Progenitor cell of endocrine pancreas (in vitro differentiated cells): ENCODE measurements at regions not wholly inside any gene's neighbourhood (a gene's known extent, or its start where the extent isn't known, plus 50 kb on each side); places are given as distances from the start of the nearest gene placed in this dataset.

Experiments used
- DNase-seq: peaks from one replicate; pipeline ENCODE4 v3.0.0; 2021; ENCODE audit warnings: low spot score; ENCODE audit not compliant: unreplicated experiment
- H3K27ac Mint-ChIP-seq: 2 replicates; pipeline ENCODE4 v1.8.0; 2021; ENCODE audit warnings: mild to moderate bottlenecking, moderate library complexity, mixed read lengths
- H3K27me3 Mint-ChIP-seq: 2 replicates; pipeline ENCODE4 v1.8.0; 2021; ENCODE audit warnings: mixed read lengths
- H3K36me3 Mint-ChIP-seq: 2 replicates; pipeline ENCODE4 v1.8.0; 2022; ENCODE audit warnings: mixed read lengths; ENCODE audit not compliant: insufficient read depth
- H3K4me1 Mint-ChIP-seq: 2 replicates; pipeline ENCODE4 v1.8.0; 2021; ENCODE audit warnings: low read depth, mixed read lengths
- H3K4me3 Mint-ChIP-seq: 2 replicates; pipeline ENCODE4 v1.8.0; 2021; ENCODE audit warnings: low read depth, mild to moderate bottlenecking, moderate library complexity, mixed read lengths
- H3K9me3 Mint-ChIP-seq: 2 replicates; pipeline ENCODE4 v1.8.0; 2021; ENCODE audit warnings: low read depth, mixed read lengths
- CTCF ChIP-seq: fragments of 200-600 bp; sonication (generic); IDR thresholded peaks from one replicate; pipeline ENCODE4 v1.5.0; 2021; ENCODE audit warnings: antibody characterized with exemption, mild to moderate bottlenecking; ENCODE audit not compliant: unreplicated experiment

- Mint-ChIP-seq H3K36me3 (no peaks in the 10 kb centered on the region), H3K27me3 (peaks cover 14% of the 10 kb centered on the region), H3K9me3 (peaks cover 5% of the 10 kb centered on the region), H3K4me3 (no peak overlapping the region), H3K27ac (no peak overlapping the region), H3K4me1 (no peaks in the 10 kb centered on the region)
- TF ChIP-seq CTCF: no peak
- DNase-seq: no peak
Measured at GRCh38 chr17:13086142-13086769, 68.4 kb upstream of the ELAC2 start.

GRCh38 chr17:13085578-13085977 lies 67.8 kb upstream of the ELAC2 start:
- H3K27ac Mint-ChIP-seq: no peak overlapping the region
- H3K27me3 Mint-ChIP-seq: peaks cover 14% of the 10 kb centered on the region
- H3K4me3 Mint-ChIP-seq: no peak overlapping the region
- no peak for TF ChIP-seq CTCF
- no peak for DNase-seq
- H3K36me3 Mint-ChIP-seq: no peaks in the 10 kb centered on the region
- peaks cover 5% of the 10 kb centered on the region for H3K9me3 Mint-ChIP-seq
- H3K4me1 Mint-ChIP-seq: no peaks in the 10 kb centered on the region

- Mint-ChIP-seq H3K27me3 (peaks cover 14% of the 10 kb centered on the region), H3K4me1 (no peaks in the 10 kb centered on the region), H3K4me3 (no peak overlapping the region), H3K9me3 (peaks cover 5% of the 10 kb centered on the region), H3K36me3 (no peaks in the 10 kb centered on the region), H3K27ac (no peak overlapping the region)
- no peak for DNase-seq
- TF ChIP-seq CTCF: no peak
Measured at GRCh38 chr17:13084420-13084819, 66.6 kb upstream of the ELAC2 start.

GRCh38 chr17:13078591-13079385 lies 61.0 kb upstream of the ELAC2 start:
- H3K4me3 Mint-ChIP-seq: no peak overlapping the region
- peaks cover 5% of the 10 kb centered on the region for H3K9me3 Mint-ChIP-seq
- H3K36me3 Mint-ChIP-seq: no peaks in the 10 kb centered on the region
- no peak for TF ChIP-seq CTCF
- DNase-seq: no peak
- H3K27ac Mint-ChIP-seq: no peak overlapping the region
- H3K27me3 Mint-ChIP-seq: peaks cover 3% of the 10 kb centered on the region
- H3K4me1 Mint-ChIP-seq: no peaks in the 10 kb centered on the region

GRCh38 chr17:13076905-13077304 lies 59.1 kb upstream of the ELAC2 start:
- Mint-ChIP-seq H3K27ac (no peak overlapping the region), H3K36me3 (no peaks in the 10 kb centered on the region), H3K9me3 (no peaks in the 10 kb centered on the region), H3K4me1 (no peaks in the 10 kb centered on the region), H3K27me3 (no peaks in the 10 kb centered on the region), H3K4me3 (no peak overlapping the region)
- no peak for TF ChIP-seq CTCF
- no peak for DNase-seq
